Peyer's patch (tissue), 4 donors: ENCODE measurements at regions not wholly inside any gene's neighbourhood (a gene's known extent, or its start where the extent isn't known, plus 50 kb on each side); places are given as distances from the start of the nearest gene placed in this dataset.

Experiments
- POLR2A ChIP-seq, 2 donors: fragments of 450-650 bp; IDR thresholded peaks; one replicate each; pipeline ENCODE4 v1.5.1; 2017; ENCODE audit warnings: antibody characterized with exemption in 2 of 2, mild to moderate bottlenecking in 2 of 2, moderate library complexity in 2 of 2
- TF ChIP-seq, protein P1 (sequence below), 6 experiments: fragments of 450-650 bp in 4 of 6; fragments of 200-600 bp in 2 of 6; sonication (generic) in 1 of 6; IDR thresholded peaks; one replicate each; pipeline ENCODE4 v1.5.1; 2017 to 2019; ENCODE audit warnings: antibody characterized with exemption in 6 of 6, mild to moderate bottlenecking in 3 of 6, moderate library complexity in 1 of 6

DNA sequence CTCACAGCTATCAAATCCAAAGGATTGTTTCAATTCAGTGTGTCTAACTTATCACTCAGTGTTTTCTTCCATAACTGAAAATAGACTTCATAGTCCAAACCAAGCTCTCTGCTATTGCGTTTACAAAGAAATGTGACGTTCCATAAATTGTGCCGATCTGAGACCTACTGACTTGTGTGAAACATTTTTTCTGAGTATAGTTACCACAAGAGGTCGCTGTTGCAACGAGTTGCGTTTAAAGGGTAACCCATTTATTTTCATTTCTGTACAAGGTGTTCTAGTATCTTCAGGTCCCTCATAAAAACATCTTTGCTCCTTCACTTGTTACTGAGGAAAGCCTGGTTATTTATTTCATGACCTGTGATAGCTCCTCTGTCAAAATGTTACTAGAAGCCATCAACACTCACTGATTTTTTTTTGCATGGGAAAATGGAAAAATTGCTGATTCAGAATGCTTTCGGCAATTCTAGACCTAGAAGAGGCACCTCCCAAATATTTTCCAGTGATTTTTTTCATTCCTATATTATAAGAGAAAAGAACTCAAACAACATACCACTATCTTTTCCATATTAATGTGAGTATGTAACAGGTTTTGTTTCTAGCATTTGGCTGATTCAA, 60.9 kb upstream of the OR4E1 start:
- TF ChIP-seq, protein P1, sequence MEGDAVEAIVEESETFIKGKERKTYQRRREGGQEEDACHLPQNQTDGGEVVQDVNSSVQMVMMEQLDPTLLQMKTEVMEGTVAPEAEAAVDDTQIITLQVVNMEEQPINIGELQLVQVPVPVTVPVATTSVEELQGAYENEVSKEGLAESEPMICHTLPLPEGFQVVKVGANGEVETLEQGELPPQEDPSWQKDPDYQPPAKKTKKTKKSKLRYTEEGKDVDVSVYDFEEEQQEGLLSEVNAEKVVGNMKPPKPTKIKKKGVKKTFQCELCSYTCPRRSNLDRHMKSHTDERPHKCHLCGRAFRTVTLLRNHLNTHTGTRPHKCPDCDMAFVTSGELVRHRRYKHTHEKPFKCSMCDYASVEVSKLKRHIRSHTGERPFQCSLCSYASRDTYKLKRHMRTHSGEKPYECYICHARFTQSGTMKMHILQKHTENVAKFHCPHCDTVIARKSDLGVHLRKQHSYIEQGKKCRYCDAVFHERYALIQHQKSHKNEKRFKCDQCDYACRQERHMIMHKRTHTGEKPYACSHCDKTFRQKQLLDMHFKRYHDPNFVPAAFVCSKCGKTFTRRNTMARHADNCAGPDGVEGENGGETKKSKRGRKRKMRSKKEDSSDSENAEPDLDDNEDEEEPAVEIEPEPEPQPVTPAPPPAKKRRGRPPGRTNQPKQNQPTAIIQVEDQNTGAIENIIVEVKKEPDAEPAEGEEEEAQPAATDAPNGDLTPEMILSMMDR (IDR thresholded peaks at IDR 0.05), result peak; percentile 10 to 53 (median 42)
- no peak for TF ChIP-seq POLR2A (IDR thresholded peaks at IDR 0.05)
